ENCODE measurements at regions not wholly inside any gene's neighbourhood (a gene's known extent, or its start where the extent isn't known, plus 50 kb on each side); places are given as distances from the start of the nearest gene placed in this dataset.

GRCh38 chr1:238281418-238281817, 390.7 kb upstream of the ZP4 start:
- no peak for TF ChIP-seq CTCF (IDR thresholded peaks at IDR 0.05)

GRCh38 chr1:238279694-238280380, 389.1 kb upstream of the ZP4 start:
- Histone ChIP-seq H3K36me3 (no peaks in the 10 kb centered on the region), H3K4me1 (no peaks in the 10 kb centered on the region), H3K27ac (no peak overlapping the region), H3K27me3 (no peaks in the 10 kb centered on the region), H3K9me3 (peaks cover 0 to 25% (median 7%) of the 10 kb centered on the region in 11 donors), H3K4me3 (no peak overlapping the region)
- TF ChIP-seq CTCF (IDR thresholded peaks at IDR 0.05): no peak
- 63 to 64% methylated on average over 3 of the region's 3 CpGs for WGBS, 2 donors
- DNase-seq: no peak
- intact Hi-C loops (cut with DNase I): no loop called here
- ATAC-seq: peak in 1 of 8 donors; percentile 65

More at GRCh38 chr1:238281418-238281817, 390.7 kb upstream of the ZP4 start:
- no peak overlapping the region for H3K27ac ChIP-seq
- no peaks in the 10 kb centered on the region for H3K4me1 ChIP-seq
- ATAC-seq (no peak), DNase-seq (no peak)
- intact Hi-C loops (cut with DNase I): no loop called here
- 63 to 64% methylated on average over 1 of the region's 1 CpG for WGBS, 2 donors
- H3K36me3 ChIP-seq: no peaks in the 10 kb centered on the region
- H3K9me3 ChIP-seq: peaks cover 0 to 14% (median 0%) of the 10 kb centered on the region in 11 donors
- no peaks in the 10 kb centered on the region for H3K27me3 ChIP-seq
- H3K4me3 ChIP-seq: no peak overlapping the region

GRCh38 chr1:238272145-238272544, 381.4 kb upstream of the ZP4 start:
- no peak for TF ChIP-seq CTCF (IDR thresholded peaks at IDR 0.05)
- no peaks in the 10 kb centered on the region for H3K36me3 ChIP-seq
- 91 to 94% methylated on average over 3 of the region's 3 CpGs for WGBS, 2 donors
- H3K27me3 ChIP-seq: no peaks in the 10 kb centered on the region
- no peaks in the 10 kb centered on the region for H3K4me1 ChIP-seq
- no peak overlapping the region for H3K27ac ChIP-seq
- peaks cover 0 to 18% (median 0%) of the 10 kb centered on the region in 11 donors for H3K9me3 ChIP-seq
- H3K4me3 ChIP-seq: no peak overlapping the region
- no peak for DNase-seq
- no peak for ATAC-seq
- intact Hi-C loops (cut with DNase I): no loop called here

- WGBS, 2 donors: 60 to 65% methylated on average over 1 of the region's 1 CpG
- no peak for DNase-seq
- Histone ChIP-seq H3K4me3 (no peak overlapping the region), H3K4me1 (peaks cover 0 to 8% (median 0%) of the 10 kb centered on the region in 9 donors), H3K27me3 (no peaks in the 10 kb centered on the region), H3K36me3 (no peaks in the 10 kb centered on the region), H3K27ac (no peak overlapping the region), H3K9me3 (no peaks in the 10 kb centered on the region)
- ATAC-seq: no peak
- intact Hi-C loops (cut with DNase I): no loop called here
- TF ChIP-seq CTCF (IDR thresholded peaks at IDR 0.05): no peak
Measured at GRCh38 chr1:238265866-238266265, 375.1 kb upstream of the ZP4 start.

Data from heart right ventricle (tissue), 16 donors.